ENCODE measurements at regions not wholly inside any gene's neighbourhood (a gene's known extent, or its start where the extent isn't known, plus 50 kb on each side); places are given as distances from the start of the nearest gene placed in this dataset.

DNA sequence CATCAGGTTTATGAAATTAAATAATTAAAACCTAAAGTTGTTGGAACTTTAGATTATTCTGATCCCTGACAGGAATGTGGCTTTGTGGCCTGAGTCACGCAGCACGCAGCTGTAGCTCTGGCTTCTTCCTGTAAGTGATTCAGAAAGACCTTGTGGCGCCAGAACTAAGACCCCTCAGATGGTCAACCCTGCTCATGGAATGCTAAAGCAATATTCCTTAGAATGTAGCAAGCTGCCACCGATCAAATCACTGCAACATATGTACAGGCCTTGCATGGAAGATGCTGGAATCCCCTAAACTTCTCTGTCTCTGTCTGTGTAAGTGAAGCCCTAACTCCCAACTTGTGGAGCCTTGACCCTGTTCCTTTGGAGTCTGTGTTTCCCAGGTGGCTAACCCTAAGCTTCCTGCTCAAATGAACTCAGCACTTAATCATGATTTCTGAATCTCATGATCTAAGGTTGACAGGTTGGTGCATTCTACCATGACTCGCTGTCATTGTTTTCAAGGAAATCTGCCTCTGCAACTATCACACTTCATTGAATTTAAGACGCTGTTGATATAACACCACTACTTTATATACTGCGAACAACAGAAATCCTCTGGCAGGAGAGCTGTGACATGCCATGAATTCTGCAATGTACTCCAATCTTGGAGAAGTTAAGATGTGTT, 111.2 kb upstream of the CST7 start:
- TF ChIP-seq, protein P1, sequence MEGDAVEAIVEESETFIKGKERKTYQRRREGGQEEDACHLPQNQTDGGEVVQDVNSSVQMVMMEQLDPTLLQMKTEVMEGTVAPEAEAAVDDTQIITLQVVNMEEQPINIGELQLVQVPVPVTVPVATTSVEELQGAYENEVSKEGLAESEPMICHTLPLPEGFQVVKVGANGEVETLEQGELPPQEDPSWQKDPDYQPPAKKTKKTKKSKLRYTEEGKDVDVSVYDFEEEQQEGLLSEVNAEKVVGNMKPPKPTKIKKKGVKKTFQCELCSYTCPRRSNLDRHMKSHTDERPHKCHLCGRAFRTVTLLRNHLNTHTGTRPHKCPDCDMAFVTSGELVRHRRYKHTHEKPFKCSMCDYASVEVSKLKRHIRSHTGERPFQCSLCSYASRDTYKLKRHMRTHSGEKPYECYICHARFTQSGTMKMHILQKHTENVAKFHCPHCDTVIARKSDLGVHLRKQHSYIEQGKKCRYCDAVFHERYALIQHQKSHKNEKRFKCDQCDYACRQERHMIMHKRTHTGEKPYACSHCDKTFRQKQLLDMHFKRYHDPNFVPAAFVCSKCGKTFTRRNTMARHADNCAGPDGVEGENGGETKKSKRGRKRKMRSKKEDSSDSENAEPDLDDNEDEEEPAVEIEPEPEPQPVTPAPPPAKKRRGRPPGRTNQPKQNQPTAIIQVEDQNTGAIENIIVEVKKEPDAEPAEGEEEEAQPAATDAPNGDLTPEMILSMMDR (IDR thresholded peaks at IDR 0.05): no peak
- TF ChIP-seq POLR2A (IDR thresholded peaks at IDR 0.05) (no peak), EP300 (IDR thresholded peaks at IDR 0.05) (no peak)

Measured in ovary (tissue), 3 donors.